ENCODE measurements at regions not wholly inside any gene's neighbourhood (a gene's known extent, or its start where the extent isn't known, plus 50 kb on each side); places are given as distances from the start of the nearest gene placed in this dataset.
"Not testable (repeated sequence)": the region's sequence is repeated elsewhere in the genome, so short reads cannot be mapped to it uniquely, and the experiment has no call there.

GRCh38 chr12:33794954-33795353 is 227.3 kb upstream of the ALG10 start:
- H3K36me3 Mint-ChIP-seq = peaks cover 3% of the 10 kb centered on the region
- no peak overlapping the region for H3K27ac Mint-ChIP-seq
- H3K4me3 Mint-ChIP-seq = no peak overlapping the region
- H3K27me3 Mint-ChIP-seq = no peaks in the 10 kb centered on the region
- no peaks in the 10 kb centered on the region for H3K4me1 Mint-ChIP-seq
- H3K9me3 Mint-ChIP-seq = peaks cover 5 to 29% (median 8%) of the 10 kb centered on the region in 3 donors

- Mint-ChIP-seq H3K4me1 (no peaks in the 10 kb centered on the region), H3K27ac (no peak overlapping the region), H3K4me3 (no peak overlapping the region), H3K27me3 (no peaks in the 10 kb centered on the region), H3K9me3 (peaks cover 5 to 24% (median 8%) of the 10 kb centered on the region in 3 donors), H3K36me3 (no peaks in the 10 kb centered on the region)
These were observed 226.8 kb upstream of the ALG10 start for GRCh38 chr12:33795536-33795935.

GRCh38 chr12:33813536-33813935 is 208.8 kb upstream of the ALG10 start:
- Mint-ChIP-seq H3K4me1 (no peaks in the 10 kb centered on the region), H3K27me3 (no peaks in the 10 kb centered on the region), H3K4me3 (no peak overlapping the region), H3K9me3 (peaks cover 7 to 11% (median 9%) of the 10 kb centered on the region in 3 donors), H3K27ac (no peak overlapping the region), H3K36me3 (no peaks in the 10 kb centered on the region)

- Mint-ChIP-seq H3K36me3 (no peaks in the 10 kb centered on the region), H3K27ac (no peak overlapping the region), H3K4me1 (no peaks in the 10 kb centered on the region), H3K9me3 (peaks cover 7 to 12% (median 11%) of the 10 kb centered on the region in 3 donors), H3K4me3 (no peak overlapping the region), H3K27me3 (no peaks in the 10 kb centered on the region)
These were observed 204.6 kb upstream of the ALG10 start for GRCh38 chr12:33817713-33818112.

GRCh38 chr12:33818313-33818712 is 204.0 kb upstream of the ALG10 start:
- Mint-ChIP-seq H3K27ac (no peak overlapping the region), H3K27me3 (no peaks in the 10 kb centered on the region), H3K4me3 (no peak overlapping the region), H3K9me3 (peaks cover 3 to 12% (median 11%) of the 10 kb centered on the region in 3 donors), H3K36me3 (no peaks in the 10 kb centered on the region), H3K4me1 (no peaks in the 10 kb centered on the region)

- Mint-ChIP-seq H3K27ac (no peak overlapping the region), H3K4me3 (no peak overlapping the region), H3K27me3 (no peaks in the 10 kb centered on the region), H3K4me1 (no peaks in the 10 kb centered on the region), H3K9me3 (peaks cover 0 to 7% (median 0%) of the 10 kb centered on the region in 3 donors), H3K36me3 (no peaks in the 10 kb centered on the region)
These were observed 196.9 kb upstream of the ALG10 start for GRCh38 chr12:33825442-33825841.

- Mint-ChIP-seq H3K36me3 (no peaks in the 10 kb centered on the region), H3K27me3 (no peaks in the 10 kb centered on the region), H3K4me3 (no peak overlapping the region), H3K9me3 (peaks cover 0 to 7% (median 0%) of the 10 kb centered on the region in 3 donors), H3K27ac (no peak overlapping the region), H3K4me1 (no peaks in the 10 kb centered on the region)
These were observed 196.2 kb upstream of the ALG10 start for GRCh38 chr12:33825986-33826602.

GRCh38 chr12:33828326-33828725 is 194.0 kb upstream of the ALG10 start:
- Mint-ChIP-seq H3K4me1 (no peaks in the 10 kb centered on the region), H3K27me3 (no peaks in the 10 kb centered on the region), H3K36me3 (no peaks in the 10 kb centered on the region), H3K27ac (no peak overlapping the region), H3K4me3 (no peak overlapping the region), H3K9me3 (peaks cover 0 to 12% (median 0%) of the 10 kb centered on the region in 3 donors)

- H3K9me3 Mint-ChIP-seq = peaks cover 0 to 12% (median 0%) of the 10 kb centered on the region in 3 donors
- H3K27me3 Mint-ChIP-seq = no peaks in the 10 kb centered on the region
- no peaks in the 10 kb centered on the region for H3K36me3 Mint-ChIP-seq
- no peaks in the 10 kb centered on the region for H3K4me1 Mint-ChIP-seq
- H3K27ac Mint-ChIP-seq = no peak overlapping the region
- H3K4me3 Mint-ChIP-seq = no peak overlapping the region
These were observed 192.2 kb upstream of the ALG10 start for GRCh38 chr12:33830070-33830469.

GRCh38 chr12:33832900-33833299 is 189.4 kb upstream of the ALG10 start:
- no peaks in the 10 kb centered on the region for H3K27me3 Mint-ChIP-seq
- H3K9me3 Mint-ChIP-seq = peaks cover 1 to 12% (median 2%) of the 10 kb centered on the region in 3 donors
- H3K4me3 Mint-ChIP-seq = no peak overlapping the region
- H3K36me3 Mint-ChIP-seq = no peaks in the 10 kb centered on the region
- H3K27ac Mint-ChIP-seq = no peak overlapping the region
- H3K4me1 Mint-ChIP-seq = no peaks in the 10 kb centered on the region

- Mint-ChIP-seq H3K4me3 (no peak overlapping the region), H3K9me3 (peaks cover 1 to 13% (median 2%) of the 10 kb centered on the region in 3 donors), H3K36me3 (no peaks in the 10 kb centered on the region), H3K27me3 (no peaks in the 10 kb centered on the region), H3K27ac (no peak overlapping the region), H3K4me1 (no peaks in the 10 kb centered on the region)
These were observed 187.6 kb upstream of the ALG10 start for GRCh38 chr12:33834672-33835071.

GRCh38 chr12:33876618-33877017 is 145.7 kb upstream of the ALG10 start:
- Mint-ChIP-seq H3K27me3 (no peaks in the 10 kb centered on the region), H3K9me3 (peaks cover 8 to 19% (median 10%) of the 10 kb centered on the region in 3 donors), H3K27ac (no peak overlapping the region), H3K36me3 (no peaks in the 10 kb centered on the region), H3K4me1 (no peaks in the 10 kb centered on the region), H3K4me3 (no peak overlapping the region)

- Mint-ChIP-seq H3K27ac (no peak overlapping the region), H3K4me1 (no peaks in the 10 kb centered on the region), H3K4me3 (no peak overlapping the region), H3K27me3 (no peaks in the 10 kb centered on the region), H3K36me3 (no peaks in the 10 kb centered on the region), H3K9me3 (peaks cover 0 to 17% (median 11%) of the 10 kb centered on the region in 3 donors)
These were observed 129.9 kb upstream of the ALG10 start for GRCh38 chr12:33892425-33892824.

GRCh38 chr12:33920460-33920859 is 101.8 kb upstream of the ALG10 start:
- H3K4me1 Mint-ChIP-seq, H3K27me3 Mint-ChIP-seq: not testable (repeated sequence)
- H3K9me3 Mint-ChIP-seq = peaks cover 2 to 27% (median 18%) of the 10 kb centered on the region in 3 donors

GRCh38 chr12:33926095-33926494 is 96.2 kb upstream of the ALG10 start:
- H3K27ac Mint-ChIP-seq = no peak overlapping the region
- H3K4me3 Mint-ChIP-seq = no peak overlapping the region

More at GRCh38 chr12:33920460-33920859, 101.8 kb upstream of the ALG10 start:
- not testable (repeated sequence) for H3K4me3 Mint-ChIP-seq, H3K36me3 Mint-ChIP-seq, H3K27ac Mint-ChIP-seq

GRCh38 chr12:33937669-33938068 is 84.6 kb upstream of the ALG10 start:
- not testable (repeated sequence) for H3K27me3 Mint-ChIP-seq, H3K4me1 Mint-ChIP-seq, H3K9me3 Mint-ChIP-seq, H3K4me3 Mint-ChIP-seq, H3K27ac Mint-ChIP-seq, H3K36me3 Mint-ChIP-seq

More at GRCh38 chr12:33926095-33926494, 96.2 kb upstream of the ALG10 start:
- peaks cover 1 to 15% (median 15%) of the 10 kb centered on the region in 3 donors for H3K9me3 Mint-ChIP-seq
- no peaks in the 10 kb centered on the region for H3K36me3 Mint-ChIP-seq
- no peaks in the 10 kb centered on the region for H3K27me3 Mint-ChIP-seq
- peaks cover 0 to under 1% (median 0%) of the 10 kb centered on the region in 3 donors for H3K4me1 Mint-ChIP-seq

Data from IgD-negative memory B cell (primary cell).